ENCODE measurements at regions not wholly inside any gene's neighbourhood (a gene's known extent, or its start where the extent isn't known, plus 50 kb on each side); places are given as distances from the start of the nearest gene placed in this dataset.

GRCh38 chr10:84059526-84059925, 79.8 kb upstream of the GHITM start:
- no peak for DNase-seq
- Mint-ChIP-seq H3K27ac (no peak overlapping the region), H3K9me3 (no peaks in the 10 kb centered on the region), H3K4me3 (no peak overlapping the region), H3K27me3 (peaks cover 4% of the 10 kb centered on the region), H3K4me1 (no peaks in the 10 kb centered on the region), H3K36me3 (no peaks in the 10 kb centered on the region)
- CTCF ChIA-PET: interaction anchor here (2.0 kb wide), 1 partner anchor 146 kb away, joined by 6 read pairs; no protein-coding TSS in a partner anchor

- CTCF ChIA-PET: no interaction called here
- H3K27ac Mint-ChIP-seq: no peak overlapping the region
- no peak for DNase-seq
- H3K4me3 Mint-ChIP-seq: no peak overlapping the region
- H3K4me1 Mint-ChIP-seq: no peaks in the 10 kb centered on the region
- H3K27me3 Mint-ChIP-seq: peaks cover 4% of the 10 kb centered on the region
- no peaks in the 10 kb centered on the region for H3K36me3 Mint-ChIP-seq
- no peaks in the 10 kb centered on the region for H3K9me3 Mint-ChIP-seq
Measured at GRCh38 chr10:84063440-84063839, 75.9 kb upstream of the GHITM start.

GRCh38 chr10:84065804-84066601, 73.3 kb upstream of the GHITM start:
- Mint-ChIP-seq H3K36me3 (no peaks in the 10 kb centered on the region), H3K27me3 (peaks cover 4% of the 10 kb centered on the region), H3K9me3 (no peaks in the 10 kb centered on the region), H3K4me1 (no peaks in the 10 kb centered on the region), H3K4me3 (no peak overlapping the region), H3K27ac (no peak overlapping the region)
- no peak for DNase-seq
- CTCF ChIA-PET: no interaction called here

GRCh38 chr10:84074521-84074920, 64.8 kb upstream of the GHITM start:
- H3K4me1 Mint-ChIP-seq: no peaks in the 10 kb centered on the region
- H3K27ac Mint-ChIP-seq: no peak overlapping the region
- CTCF ChIA-PET: no interaction called here
- no peaks in the 10 kb centered on the region for H3K36me3 Mint-ChIP-seq
- no peaks in the 10 kb centered on the region for H3K9me3 Mint-ChIP-seq
- DNase-seq: no peak
- H3K4me3 Mint-ChIP-seq: no peak overlapping the region
- H3K27me3 Mint-ChIP-seq: no peaks in the 10 kb centered on the region

- Mint-ChIP-seq H3K4me1 (no peaks in the 10 kb centered on the region), H3K4me3 (no peak overlapping the region), H3K9me3 (no peaks in the 10 kb centered on the region), H3K36me3 (no peaks in the 10 kb centered on the region), H3K27me3 (no peaks in the 10 kb centered on the region), H3K27ac (no peak overlapping the region)
- CTCF ChIA-PET: no interaction called here
- no peak for DNase-seq
Measured at GRCh38 chr10:84075226-84076046, 63.9 kb upstream of the GHITM start.

DNA sequence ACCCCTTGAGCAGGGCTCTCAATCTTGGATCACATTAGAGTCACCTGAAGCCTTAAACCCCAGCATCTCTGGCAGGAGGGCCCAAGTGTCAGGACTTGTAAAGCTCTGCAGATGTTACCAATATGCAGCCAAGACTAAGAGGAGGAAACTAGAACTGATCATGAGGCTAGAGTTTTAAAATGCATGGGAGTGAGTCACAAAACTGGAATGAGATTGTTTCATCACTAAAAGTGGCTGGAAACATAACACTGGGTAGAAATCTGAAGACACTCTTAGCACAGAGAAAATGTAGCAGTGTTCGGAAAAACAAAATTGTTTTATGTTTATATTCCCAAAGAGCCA, 63.3 kb upstream of the GHITM start:
- Mint-ChIP-seq H3K36me3 (no peaks in the 10 kb centered on the region), H3K4me3 (no peak overlapping the region), H3K4me1 (no peaks in the 10 kb centered on the region), H3K27ac (no peak overlapping the region), H3K27me3 (no peaks in the 10 kb centered on the region), H3K9me3 (no peaks in the 10 kb centered on the region)
- DNase-seq: no peak
- CTCF ChIA-PET: no interaction called here

DNA sequence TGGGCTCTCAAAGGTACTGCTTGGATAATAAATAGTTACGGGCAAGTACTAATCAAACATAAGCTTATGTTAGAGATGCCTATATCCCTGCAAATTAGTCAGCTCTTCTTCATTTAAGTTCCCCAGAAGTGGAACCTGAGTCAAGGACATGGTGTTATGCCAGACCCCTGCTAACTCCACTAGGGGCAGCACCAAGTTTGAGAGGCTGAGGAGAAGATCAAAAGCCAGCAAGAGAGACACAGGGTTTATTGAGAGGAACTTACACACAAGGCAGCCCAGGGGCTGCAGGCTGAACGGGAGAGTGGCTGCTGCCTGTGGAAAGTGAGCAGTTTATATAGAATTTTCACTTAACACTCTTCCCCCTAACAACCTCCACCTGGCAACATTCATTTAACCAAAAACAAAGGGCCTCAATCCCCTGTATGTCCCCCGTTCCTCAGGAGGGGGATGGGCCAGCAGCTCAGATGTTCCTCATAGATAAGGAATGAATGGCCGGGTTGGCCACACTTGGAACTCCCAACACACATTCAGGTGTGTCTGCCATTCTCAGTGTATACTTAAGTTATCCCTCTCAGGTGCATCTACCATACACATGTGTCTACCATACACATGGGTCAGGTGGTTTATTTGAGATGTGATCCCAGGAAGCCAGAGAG, 62.6 kb upstream of the GHITM start:
- Mint-ChIP-seq H3K4me3 (no peak overlapping the region), H3K27ac (no peak overlapping the region), H3K4me1 (no peaks in the 10 kb centered on the region), H3K36me3 (no peaks in the 10 kb centered on the region), H3K27me3 (peaks cover 3% of the 10 kb centered on the region), H3K9me3 (no peaks in the 10 kb centered on the region)
- no peak for DNase-seq
- CTCF ChIA-PET: no interaction called here

GRCh38 chr10:84077768-84078167, 61.5 kb upstream of the GHITM start:
- DNase-seq: no peak
- CTCF ChIA-PET: no interaction called here
- H3K9me3 Mint-ChIP-seq: no peaks in the 10 kb centered on the region
- peaks cover 4% of the 10 kb centered on the region for H3K27me3 Mint-ChIP-seq
- no peak overlapping the region for H3K27ac Mint-ChIP-seq
- no peaks in the 10 kb centered on the region for H3K36me3 Mint-ChIP-seq
- no peaks in the 10 kb centered on the region for H3K4me1 Mint-ChIP-seq
- no peak overlapping the region for H3K4me3 Mint-ChIP-seq

GRCh38 chr10:84078771-84079170, 60.5 kb upstream of the GHITM start:
- H3K27ac Mint-ChIP-seq: no peak overlapping the region
- H3K9me3 Mint-ChIP-seq: no peaks in the 10 kb centered on the region
- H3K36me3 Mint-ChIP-seq: no peaks in the 10 kb centered on the region
- CTCF ChIA-PET: no interaction called here
- no peaks in the 10 kb centered on the region for H3K4me1 Mint-ChIP-seq
- H3K27me3 Mint-ChIP-seq: peaks cover 4% of the 10 kb centered on the region
- no peak overlapping the region for H3K4me3 Mint-ChIP-seq
- DNase-seq: no peak

DNA sequence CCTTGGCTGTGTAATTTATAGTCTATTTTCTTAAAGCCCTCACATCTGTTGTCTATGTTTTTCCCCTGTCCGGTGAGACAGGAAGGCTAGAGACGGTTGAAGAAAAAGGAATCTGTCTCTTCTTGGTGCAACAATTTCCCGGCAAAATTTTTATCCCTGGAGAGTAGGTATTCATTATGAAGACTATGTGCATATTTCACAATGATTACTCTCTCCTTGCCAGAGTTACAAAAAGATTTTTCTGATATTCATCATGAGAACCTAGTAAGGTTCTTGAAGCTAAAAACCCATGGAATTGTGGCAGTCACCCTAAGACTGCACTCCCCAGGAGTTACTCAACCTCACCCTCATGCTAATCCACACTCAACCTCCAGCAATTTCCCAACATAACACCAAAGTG, 55.0 kb upstream of the GHITM start:
- no peak for DNase-seq
- Mint-ChIP-seq H3K27me3 (peaks cover 11% of the 10 kb centered on the region), H3K36me3 (no peaks in the 10 kb centered on the region), H3K9me3 (no peaks in the 10 kb centered on the region), H3K4me1 (no peaks in the 10 kb centered on the region), H3K27ac (no peak overlapping the region), H3K4me3 (no peak overlapping the region)
- CTCF ChIA-PET: no interaction called here

DNA sequence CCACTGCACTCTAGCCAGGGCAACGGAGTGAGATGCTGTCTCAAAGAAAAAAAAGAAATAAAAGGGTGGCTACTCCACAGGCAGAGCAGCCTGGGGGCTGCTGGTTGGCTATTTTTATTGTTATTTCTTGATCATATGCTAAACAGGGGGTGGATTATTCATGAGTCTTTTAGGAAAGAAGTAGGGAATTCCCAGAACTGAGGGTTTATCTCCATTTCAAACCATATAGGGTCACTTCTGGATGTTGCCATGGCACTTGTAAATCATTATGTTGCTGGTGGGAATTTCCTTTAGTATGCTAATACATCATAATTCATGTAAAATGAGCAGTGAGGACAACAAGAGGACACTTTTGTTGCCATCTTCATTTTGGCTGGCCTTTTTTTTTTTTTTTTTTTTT, 52.1 kb upstream of the GHITM start:
- CTCF ChIA-PET: no interaction called here
- no peak overlapping the region for H3K27ac Mint-ChIP-seq
- no peaks in the 10 kb centered on the region for H3K9me3 Mint-ChIP-seq
- no peak overlapping the region for H3K4me3 Mint-ChIP-seq
- no peaks in the 10 kb centered on the region for H3K36me3 Mint-ChIP-seq
- H3K4me1 Mint-ChIP-seq: no peaks in the 10 kb centered on the region
- DNase-seq: no peak
- H3K27me3 Mint-ChIP-seq: peaks cover 7% of the 10 kb centered on the region

DNA sequence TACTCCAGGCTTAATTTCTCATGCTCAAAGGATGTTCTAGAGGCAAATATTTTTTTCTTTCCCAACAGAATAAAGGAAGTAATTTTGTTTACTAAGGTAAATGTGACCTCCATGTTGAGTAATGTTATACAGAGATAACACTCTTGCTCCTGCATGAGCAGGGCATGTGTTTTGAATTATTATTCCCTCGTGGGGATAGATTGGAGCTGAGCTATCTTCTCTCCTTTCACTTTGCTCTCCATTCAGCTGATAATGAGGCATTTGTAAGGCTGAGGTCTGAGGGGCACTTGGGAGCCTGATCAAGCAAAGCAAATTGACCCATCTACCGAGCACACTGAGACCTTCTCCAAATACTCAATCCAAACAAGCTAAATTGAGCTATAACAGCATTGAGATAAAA, 50.7 kb upstream of the GHITM start:
- Mint-ChIP-seq H3K4me1 (no peaks in the 10 kb centered on the region), H3K9me3 (no peaks in the 10 kb centered on the region), H3K36me3 (no peaks in the 10 kb centered on the region), H3K4me3 (no peak overlapping the region), H3K27me3 (peaks cover 7% of the 10 kb centered on the region), H3K27ac (no peak overlapping the region)
- CTCF ChIA-PET: no interaction called here
- no peak for DNase-seq

DNA sequence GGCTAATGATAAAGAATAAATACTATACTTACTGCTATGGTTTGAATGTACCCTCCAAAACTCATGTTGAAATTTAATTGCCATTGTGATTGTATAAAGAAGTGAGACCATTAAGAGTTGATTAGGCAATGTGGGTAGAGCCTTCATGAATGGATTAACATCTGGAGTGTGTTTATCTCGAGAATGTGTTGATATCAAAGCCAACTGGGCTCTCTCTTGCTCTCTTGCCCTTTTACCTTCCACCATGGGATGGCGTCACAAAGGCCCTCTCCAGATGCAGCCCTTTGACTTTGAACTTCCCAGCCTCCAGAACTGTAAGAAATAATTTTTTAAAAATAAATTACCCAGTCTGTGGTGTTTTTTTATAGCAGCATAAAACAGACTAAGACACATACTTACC, 50.1 kb upstream of the GHITM start:
- Mint-ChIP-seq H3K9me3 (no peaks in the 10 kb centered on the region), H3K27me3 (peaks cover 7% of the 10 kb centered on the region), H3K27ac (no peak overlapping the region), H3K36me3 (no peaks in the 10 kb centered on the region), H3K4me1 (no peaks in the 10 kb centered on the region), H3K4me3 (no peak overlapping the region)
- DNase-seq: no peak
- CTCF ChIA-PET: no interaction called here

All from activated naive CD4-positive, alpha-beta T cell treated with anti-CD3 and anti-CD28 coated beads, Interleukin-2, amount 10 ng/mL, durations not matched to agents 7 days and 5 days (primary cell).